ENCODE measurements at regions not wholly inside any gene's neighbourhood (a gene's known extent, or its start where the extent isn't known, plus 50 kb on each side); places are given as distances from the start of the nearest gene placed in this dataset.

- no peak for TF ChIP-seq POLR2AphosphoS5 (IDR thresholded peaks at IDR 0.05)
- TF ChIP-seq, protein P1, sequence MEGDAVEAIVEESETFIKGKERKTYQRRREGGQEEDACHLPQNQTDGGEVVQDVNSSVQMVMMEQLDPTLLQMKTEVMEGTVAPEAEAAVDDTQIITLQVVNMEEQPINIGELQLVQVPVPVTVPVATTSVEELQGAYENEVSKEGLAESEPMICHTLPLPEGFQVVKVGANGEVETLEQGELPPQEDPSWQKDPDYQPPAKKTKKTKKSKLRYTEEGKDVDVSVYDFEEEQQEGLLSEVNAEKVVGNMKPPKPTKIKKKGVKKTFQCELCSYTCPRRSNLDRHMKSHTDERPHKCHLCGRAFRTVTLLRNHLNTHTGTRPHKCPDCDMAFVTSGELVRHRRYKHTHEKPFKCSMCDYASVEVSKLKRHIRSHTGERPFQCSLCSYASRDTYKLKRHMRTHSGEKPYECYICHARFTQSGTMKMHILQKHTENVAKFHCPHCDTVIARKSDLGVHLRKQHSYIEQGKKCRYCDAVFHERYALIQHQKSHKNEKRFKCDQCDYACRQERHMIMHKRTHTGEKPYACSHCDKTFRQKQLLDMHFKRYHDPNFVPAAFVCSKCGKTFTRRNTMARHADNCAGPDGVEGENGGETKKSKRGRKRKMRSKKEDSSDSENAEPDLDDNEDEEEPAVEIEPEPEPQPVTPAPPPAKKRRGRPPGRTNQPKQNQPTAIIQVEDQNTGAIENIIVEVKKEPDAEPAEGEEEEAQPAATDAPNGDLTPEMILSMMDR (IDR thresholded peaks at IDR 0.05), result no peak
Observed at GRCh38 chr3:72281551-72281950, 496.6 kb upstream of the PROK2 start.
